GM19395 (cell line): ENCODE measurements at regions not wholly inside any gene's neighbourhood (a gene's known extent, or its start where the extent isn't known, plus 50 kb on each side); places are given as distances from the start of the nearest gene placed in this dataset.

ENCODE experiments used
- ATAC-seq: cut with Tn5 transposase; IDR thresholded peaks from one replicate; pipeline ENCODE4 v1.9.1; 2021; ENCODE audit warnings: mild to moderate bottlenecking, moderate library complexity; ENCODE audit not compliant: unreplicated experiment

DNA sequence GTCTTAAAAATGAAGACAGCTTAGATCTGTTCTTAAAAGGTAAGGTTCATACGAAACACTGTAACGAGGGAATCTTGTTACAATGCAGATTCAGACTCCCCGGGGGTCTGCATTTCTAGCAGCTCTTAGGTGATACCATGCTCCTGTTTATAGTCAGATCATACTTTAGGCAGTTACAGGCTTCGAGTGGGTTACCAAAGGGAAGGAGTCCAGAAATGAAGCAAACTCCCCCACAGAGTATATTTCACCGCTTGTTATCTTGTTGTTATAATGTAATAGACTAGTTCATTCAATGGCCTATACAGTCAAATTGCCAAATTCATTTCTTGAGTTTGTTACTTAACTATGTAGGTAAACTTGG is 601.1 kb downstream of the USP25 start:
- no peak for ATAC-seq

DNA sequence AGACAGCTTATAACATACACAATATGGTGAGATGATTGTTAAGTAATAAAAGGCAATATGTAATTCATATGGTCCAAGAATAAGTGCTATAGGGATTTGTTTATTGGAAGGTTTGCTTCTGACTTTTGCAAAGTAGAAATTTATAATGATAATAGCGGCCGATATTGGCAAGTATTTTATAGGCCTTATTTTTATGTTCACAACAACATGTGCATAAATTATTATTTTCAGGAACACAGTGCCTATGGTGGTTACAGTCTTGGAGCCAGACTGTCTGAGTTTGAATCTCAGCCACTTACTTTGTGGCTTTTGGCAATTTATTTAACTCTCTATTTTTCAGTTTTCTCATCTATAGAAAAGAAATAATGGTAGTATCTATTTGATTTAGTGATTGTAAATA is 607.5 kb downstream of the USP25 start:
- ATAC-seq = no peak

DNA sequence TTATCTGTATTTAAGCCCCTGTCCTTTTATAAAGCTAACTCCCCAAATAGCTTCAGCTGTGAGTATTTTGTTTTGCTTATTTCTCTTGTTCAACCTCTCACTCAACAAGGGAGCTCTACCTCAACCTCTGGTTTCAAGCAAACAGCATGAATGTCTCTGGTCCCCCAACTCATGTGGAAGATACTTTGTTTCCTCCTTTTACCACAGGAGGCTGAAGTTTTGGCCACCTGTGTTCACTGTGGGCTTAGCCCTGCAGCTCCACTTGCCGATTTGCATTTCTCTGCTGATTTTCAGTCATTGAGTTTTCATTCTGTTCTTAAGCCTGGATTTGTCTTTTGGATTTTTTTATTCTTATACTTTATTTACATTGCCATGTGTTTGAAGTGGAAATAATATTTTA is 613.1 kb downstream of the USP25 start:
- ATAC-seq = no peak

DNA sequence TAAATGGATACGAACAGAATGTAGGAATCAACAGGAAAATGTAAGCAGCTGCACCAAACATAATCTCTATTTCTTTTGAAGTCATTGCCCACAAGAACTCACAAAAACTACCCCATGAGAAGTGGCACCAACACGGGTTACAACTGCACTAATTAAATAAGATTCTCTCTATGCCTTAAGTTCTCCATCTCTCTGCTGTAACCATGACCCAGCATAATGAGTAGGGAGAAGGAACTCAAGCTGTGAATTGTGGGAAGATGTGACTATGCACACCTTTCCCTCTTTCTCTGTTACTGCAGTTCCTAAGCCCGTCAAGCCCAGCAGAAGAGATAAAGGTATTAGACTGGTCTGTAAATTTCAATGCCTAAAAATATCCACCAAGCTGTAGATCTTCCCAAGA is 614.0 kb downstream of the USP25 start:
- ATAC-seq = no peak

DNA sequence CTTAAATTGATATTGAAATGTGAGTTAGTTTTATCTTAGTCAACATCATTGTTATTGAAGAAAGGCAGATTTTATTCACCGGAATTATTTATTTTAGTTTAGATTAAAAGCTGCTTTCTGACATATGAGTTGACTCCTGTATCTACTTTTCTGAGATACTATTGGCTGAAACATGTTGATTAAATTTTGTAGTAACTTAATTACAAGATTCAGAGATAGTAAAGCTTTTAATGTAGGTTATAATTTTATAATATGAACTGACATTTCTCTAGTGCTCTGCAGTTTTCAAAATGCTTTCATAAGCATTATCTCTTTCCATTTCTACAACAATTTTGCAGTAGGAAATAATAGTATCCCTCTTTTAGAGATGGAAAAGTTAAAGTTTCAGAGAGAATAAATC is 616.0 kb downstream of the USP25 start:
- no peak for ATAC-seq

DNA sequence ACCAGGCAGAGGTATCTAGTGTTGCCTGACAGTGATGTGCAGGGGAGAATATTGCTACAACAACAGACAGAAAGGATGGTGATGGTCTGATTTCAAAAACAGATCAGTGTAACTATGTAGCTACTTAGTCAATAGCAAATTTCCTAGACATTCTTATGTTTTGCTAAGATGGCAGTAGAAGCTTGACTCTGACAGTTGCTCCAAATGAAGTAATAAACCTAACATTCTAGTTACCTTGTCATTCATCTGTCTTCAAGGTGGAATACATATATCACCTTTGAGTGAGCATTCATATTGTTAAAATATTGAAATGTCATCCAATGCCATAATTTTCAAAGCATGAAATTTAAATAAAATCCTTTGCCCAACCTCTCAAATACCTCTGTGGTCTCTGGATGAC is 617.4 kb downstream of the USP25 start:
- ATAC-seq = no peak

DNA sequence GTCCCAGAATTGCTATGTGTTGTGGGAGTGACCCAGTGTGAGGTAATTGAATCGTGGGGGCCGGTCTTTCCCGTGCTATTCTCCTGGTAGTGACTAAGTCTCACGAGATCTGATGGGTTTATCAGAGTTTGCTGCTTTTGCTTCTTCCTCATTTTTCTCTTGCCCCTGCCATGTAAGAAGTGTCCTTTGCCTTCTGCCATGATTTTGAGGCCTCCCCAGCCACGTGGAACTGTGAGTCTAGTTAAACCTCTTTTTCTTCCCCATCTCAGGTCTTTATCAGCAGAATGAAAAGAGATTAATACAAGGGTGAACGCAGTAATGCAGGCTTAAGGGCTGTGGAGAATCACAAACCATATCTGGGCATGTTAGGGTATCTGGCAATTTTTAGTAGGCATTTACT is 624.0 kb downstream of the USP25 start:
- ATAC-seq = no peak

DNA sequence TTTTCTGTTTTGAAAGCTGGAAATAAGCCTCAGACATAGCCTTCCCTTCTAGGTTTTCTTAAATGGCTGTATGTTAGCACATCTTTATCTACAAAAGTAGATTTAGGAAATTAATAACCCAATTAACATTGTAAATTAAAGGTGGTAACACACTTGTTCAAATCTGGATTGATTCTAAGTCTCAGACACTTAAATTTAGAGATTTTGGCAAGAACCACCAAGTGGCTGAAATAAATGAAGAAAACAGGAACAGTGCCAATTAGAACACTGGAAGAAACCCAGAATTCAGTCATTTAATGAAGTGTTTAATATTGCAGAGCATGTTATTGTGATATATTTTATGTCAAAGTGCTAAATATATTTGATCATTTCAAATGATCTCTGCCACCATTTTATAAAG is 628.2 kb downstream of the USP25 start:
- ATAC-seq = no peak

DNA sequence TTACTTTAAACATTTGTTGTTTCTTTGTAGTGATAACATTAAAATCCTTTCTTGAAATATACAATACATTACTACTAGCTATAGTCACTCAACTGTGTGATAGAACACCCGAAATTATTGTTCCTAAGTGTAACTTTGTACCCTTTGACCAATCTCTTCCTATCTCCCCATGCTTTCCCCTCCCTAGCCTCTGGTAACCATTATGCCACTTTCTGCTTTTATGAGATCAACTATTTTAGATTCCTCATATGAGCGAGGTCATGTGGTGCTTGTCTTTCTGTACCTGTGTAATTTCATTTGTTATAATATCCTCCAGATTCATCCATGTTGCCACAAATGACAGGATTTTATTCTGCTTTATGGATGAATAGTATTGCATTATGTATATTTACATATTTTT is 629.0 kb downstream of the USP25 start:
- no peak for ATAC-seq

DNA sequence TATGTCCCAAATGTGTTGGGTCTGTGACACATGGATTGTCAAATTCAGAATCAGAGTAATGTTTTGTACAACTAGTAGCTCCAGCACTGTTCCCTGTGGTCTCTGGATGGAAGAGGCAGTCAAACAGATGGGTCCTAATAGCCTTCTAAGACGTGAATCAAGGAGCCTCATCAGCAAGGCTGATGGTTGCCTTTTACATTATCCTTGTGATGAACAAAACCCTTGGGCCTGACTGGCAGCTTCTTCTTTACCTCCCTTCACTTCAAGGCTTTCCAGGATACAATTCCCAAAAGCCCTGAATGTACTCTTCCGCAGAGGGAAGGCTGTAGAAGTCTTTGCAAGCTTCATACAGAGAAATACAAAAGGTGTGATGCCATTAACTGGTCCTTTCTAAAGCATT is 633.3 kb downstream of the USP25 start:
- no peak for ATAC-seq

DNA sequence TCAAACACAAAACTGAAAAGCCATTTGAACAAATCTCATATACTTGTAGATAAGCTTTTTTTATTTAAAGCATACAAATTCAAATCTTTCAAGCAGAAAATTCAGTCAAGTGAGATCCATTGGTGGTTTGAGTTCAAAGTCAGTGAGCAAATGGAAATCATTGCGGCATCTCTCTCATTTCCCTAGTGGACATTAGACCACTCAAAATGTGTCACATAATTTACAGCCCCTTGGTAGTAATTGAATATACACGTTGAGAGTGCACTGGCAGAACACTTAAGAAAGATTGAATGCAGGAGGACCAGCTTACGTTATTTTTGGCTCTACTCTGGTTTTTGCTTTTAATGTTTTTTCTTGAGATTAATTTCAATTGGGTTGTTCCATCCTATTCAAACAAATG is 633.7 kb downstream of the USP25 start:
- no peak for ATAC-seq

DNA sequence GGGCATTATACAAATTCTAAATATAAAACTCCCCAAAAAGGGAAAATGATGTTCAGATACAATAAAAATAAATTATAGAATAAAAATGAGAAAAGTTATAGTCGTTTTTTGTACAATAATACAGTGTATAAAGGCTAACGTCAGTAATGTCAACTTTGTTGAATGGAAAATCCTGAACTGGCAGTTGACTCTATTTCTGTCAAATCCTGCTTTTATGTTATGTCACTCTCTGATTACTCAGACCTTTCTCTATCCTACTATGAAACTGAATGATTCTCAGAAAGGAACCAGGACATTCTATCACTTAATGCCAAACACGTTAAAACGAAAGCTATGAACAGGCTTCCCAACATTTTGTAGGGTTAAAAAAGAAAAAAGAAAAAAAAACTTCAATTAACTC is 636.4 kb downstream of the USP25 start:
- ATAC-seq = no peak

DNA sequence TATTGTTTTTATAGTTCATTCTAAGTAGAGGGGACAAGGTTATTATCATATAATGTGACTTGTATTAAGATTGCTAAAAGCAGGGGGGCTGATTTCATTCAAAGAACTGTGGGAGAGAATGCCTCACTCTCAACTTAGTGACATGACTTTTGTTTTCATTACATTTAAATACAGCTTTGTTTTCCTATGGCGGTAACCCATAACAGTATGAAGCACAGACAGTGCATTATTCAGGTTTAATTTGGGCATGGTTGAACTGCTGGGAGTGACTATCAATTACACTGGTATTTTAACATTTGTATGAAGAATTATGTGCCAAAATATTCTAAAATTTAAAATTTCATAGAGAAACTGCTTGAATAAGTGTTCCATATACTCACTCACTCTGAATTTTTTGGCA is 637.3 kb downstream of the USP25 start:
- ATAC-seq = no peak

DNA sequence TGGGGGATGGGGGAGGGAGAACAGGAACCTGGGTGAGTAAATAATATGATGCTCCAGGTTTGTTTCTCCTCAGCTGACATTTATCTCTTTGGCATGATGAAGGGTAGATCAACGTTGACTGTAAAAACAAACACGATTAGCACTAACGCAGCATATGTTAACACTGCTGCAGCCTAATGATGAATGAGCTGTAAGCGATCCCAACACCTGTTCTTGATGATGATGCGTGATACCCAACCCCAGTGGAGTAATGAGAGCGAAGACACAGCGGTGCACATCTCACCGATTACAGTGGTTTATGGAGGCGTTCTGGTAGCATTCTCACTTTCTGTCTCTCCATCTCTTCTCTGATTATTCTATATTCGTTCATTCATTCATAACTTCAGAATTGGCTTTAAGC is 640.4 kb downstream of the USP25 start:
- no peak for ATAC-seq

DNA sequence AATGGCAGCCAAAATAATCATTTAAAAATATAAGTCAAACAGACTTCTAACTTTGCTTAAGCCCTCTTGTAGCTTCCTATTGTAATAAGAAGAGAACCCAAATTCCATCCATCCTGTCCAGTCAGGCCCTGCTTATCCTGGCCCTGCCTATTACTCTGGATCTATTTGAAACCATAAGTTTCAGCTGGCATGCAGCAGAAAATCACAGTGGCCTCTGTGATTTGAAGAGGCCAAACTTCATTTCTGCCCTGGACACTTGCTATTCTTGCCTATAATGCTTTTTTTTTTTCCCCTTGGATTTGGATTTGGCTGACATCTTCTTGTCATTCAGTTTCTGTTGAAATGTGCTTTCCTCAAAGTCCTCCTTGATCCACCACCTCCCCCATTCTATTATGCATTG is 642.8 kb downstream of the USP25 start:
- ATAC-seq = no peak

DNA sequence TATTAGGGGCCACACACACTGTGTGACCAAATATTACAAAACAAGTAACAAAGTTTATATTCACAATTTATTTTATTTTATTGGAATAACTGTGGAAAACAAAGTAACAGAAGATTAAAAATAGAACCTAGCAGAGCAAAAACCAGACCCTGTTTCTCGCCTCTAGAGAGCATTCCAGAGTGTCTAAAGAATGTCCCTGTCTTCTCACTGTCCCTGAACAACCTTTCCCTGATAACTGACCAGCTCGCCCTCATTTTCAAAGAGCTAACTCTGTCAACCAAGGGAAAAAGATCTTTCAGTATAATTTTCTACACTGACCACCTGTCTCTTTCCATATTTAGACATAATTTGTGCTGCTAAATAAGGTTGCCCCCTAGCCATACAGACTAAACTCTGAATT is 646.9 kb downstream of the USP25 start:
- no peak for ATAC-seq

DNA sequence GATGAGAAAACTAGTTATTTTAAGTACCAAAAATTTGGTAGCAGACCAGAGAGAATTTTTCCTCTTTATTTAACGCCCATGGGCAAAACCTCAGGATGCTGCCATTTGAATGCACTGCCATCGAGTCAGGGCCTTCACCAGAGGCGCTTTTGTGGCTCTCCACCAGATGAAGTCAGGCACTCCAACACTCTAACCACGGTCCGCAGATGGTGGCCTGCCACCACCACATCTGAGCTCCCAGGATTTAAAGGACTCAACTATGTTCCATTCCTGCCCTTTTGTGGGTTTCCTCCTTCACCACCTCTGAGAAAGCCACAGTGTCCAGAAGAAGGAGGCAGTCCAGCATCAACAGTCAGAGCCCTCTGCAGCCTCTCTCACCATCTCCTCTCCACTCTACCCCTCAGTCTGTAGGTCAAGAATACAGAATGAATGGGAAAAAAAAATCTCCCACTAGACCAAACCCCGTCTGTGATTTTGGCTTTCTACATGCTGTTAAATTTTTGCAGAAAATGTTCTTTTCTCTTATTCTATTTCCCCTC is 647.4 kb downstream of the USP25 start:
- ATAC-seq = no peak

DNA sequence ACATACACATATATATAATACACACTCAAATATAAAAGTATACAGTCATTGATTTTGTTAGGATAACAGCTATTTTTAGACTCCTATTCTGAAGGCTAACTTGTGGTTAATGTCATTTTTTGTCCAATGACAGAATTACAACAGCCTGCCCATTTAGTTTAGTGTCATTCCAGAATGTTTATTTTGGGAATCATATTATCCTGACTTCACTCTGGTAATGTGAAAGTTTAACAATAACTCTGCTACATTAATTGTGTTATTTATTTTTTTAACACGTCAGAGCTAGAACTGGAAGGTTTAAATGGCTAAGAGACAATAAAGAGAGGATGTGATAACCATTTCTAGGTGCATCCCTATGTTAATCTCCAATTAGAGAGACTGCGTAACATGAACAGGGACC is 648.1 kb downstream of the USP25 start:
- ATAC-seq = no peak

DNA sequence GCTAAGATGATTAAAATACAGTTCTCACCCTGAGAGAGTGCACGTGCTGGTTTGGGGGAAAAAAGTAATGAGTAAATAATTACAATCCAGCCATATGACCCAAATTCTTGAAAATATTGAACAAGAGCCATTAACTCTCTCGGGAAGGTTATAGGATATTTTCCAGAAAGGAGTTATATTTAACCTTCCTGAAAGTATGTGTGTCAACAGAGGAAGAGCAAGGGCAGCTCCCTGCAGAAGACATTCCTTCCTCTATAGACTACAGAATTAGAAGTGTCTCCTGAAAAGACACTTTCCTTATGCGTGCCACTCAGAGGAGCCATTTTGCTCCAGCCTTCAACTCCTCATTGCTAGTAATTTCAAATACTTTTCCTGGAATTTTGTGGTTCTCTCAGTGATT is 648.7 kb downstream of the USP25 start:
- no peak for ATAC-seq

DNA sequence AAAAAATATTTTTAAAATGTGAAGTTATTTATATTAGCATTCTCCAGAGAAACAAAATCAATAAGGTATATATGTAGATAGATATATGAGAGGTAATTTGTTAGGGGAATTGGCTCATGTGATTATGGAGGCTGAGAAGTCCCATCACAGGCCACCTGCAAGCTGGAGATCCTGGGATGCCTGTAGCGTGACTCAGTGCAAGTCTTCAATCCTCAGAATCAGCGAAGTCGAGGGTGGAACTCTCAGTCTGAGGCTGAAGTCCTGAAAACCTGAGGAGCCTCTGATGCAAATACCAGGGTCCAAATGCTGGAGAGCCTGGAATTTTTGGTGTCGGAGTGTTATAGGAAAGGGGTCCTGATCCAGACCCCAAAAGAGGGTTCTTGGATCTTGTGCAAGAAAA is 658.5 kb downstream of the USP25 start:
- ATAC-seq = no peak

DNA sequence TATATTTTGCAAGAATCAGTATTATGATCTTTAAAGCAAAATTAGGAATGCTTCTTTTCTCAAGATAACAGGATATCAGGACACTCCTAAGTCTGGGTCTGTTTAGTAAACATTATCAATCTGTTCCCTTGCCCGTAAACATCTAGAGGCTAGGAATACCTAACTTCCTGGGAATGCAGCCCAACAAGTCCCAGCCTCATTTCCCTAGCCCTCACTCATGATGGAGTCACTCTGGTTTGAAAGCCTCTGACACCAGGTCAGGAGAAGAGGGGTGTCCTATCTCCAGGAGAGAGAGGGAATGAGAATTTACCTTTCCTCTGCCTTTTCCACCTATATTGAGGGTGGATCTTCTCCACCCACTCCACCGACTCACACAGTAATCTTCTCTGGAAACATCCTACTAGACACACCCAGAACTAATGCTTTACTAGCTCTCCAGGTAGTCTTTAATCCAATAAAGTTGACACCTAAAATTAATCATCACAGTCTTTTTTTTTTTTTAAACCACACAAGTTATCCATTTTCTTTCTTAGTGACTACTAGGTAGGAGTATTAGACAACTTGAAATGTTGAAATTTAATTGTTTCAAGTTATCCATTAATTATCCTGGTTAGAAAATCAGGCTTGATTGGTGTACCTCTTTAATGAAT is 659.3 kb downstream of the USP25 start:
- no peak for ATAC-seq

DNA sequence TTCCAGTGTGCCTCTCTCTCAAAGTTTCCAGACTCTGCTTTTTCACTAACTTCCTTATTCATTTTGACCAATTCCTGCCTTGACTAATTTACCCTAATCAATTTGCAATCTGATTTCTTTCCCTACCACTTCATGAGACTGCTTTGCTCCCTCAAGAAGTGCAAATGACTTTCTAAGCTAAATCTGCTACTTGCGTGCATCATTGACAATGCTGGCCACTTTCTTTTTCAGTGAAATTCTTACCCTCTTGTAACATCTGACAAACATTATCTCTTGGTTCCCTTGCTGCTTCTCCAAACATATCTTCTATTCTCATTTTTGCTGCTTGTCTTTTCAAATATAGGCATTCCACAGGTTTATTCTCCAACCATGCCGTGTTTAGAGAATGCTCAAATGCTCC is 659.9 kb downstream of the USP25 start:
- ATAC-seq = no peak

DNA sequence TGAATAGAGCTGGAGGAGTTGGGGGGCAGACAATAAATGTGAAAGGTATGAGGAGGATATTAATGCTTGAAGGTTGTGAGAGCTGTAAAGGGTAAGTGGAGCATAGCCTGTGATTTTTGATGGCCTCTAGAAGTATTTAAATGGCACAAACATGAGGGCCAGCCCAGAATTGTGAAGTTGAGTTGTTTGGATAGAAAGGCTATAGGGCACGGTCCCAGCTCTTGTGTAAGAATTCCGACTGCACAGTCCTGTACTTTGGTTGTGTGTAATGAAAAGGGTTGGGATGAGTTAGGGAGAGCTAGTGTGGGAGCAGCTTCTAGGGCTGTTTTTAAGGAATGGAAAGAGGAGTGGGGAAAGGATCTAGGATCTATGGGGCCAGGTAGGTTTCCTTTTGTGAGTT is 665.5 kb downstream of the USP25 start:
- no peak for ATAC-seq
